HG03571 (cell line): ENCODE measurements at regions not wholly inside any gene's neighbourhood (a gene's known extent, or its start where the extent isn't known, plus 50 kb on each side); places are given as distances from the start of the nearest gene placed in this dataset.

Experiments used
- ATAC-seq: cut with Tn5 transposase; IDR thresholded peaks from one replicate; pipeline ENCODE4 v1.9.1; 2021; ENCODE audit not compliant: unreplicated experiment

- ATAC-seq, result no peak
These were observed 175.8 kb upstream of the RALGAPA2 start for GRCh38 chr20:20888266-20888656.

DNA sequence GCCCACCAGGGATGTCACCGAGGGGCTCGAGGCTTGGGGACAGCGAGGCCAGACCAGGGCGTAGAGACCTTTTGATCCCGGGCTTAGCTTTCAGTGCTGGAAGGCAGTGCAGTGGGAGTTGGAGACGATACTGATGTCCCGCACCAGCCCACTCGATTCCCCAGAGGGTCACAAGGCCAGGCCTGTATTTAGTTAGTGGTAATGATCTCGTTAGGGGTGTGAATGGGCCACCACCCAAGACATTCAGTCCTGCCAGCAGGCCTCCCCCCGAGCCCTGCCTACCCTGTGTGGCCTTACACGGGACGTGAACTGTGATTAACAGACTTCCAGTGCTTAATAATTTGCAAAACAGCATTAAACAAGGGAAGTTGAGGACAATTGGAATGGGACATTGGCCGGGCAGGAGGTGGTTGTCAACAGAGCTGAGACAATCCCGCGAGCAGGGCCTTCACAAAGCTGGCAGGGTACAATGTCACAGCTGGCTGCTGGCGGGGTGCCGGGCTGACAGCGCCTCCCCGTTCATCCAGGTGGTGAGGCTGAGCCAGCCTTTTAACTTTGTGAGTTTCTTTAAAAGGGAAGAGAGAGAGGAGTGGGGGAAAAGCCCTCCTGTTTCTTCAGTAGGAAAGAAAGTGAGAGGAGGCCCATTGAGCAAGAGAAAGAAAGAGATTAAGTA lies 175.3 kb upstream of the RALGAPA2 start:
- no peak for ATAC-seq

DNA sequence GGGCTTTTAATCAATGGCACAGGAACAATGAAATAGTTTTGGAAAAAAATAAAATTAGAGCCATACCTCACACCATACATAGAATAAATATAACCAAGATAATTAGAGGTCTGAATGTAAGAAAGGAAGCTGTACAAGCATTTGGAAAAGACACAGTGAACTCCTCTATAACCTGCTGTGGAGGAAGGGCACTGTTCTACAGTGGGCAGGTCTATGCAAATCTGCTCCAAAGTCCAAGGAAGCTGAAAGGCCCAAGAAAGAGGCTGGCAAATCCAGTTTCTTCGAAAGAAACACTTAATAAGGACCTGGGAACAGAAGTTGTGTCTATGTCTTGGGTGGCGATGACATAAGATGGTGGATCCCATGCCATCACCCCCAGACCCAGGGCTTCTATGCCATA lies 169.4 kb upstream of the RALGAPA2 start:
- no peak for ATAC-seq

GRCh38 chr20:20877079-20877478 lies 164.6 kb upstream of the RALGAPA2 start:
- ATAC-seq, result no peak

DNA sequence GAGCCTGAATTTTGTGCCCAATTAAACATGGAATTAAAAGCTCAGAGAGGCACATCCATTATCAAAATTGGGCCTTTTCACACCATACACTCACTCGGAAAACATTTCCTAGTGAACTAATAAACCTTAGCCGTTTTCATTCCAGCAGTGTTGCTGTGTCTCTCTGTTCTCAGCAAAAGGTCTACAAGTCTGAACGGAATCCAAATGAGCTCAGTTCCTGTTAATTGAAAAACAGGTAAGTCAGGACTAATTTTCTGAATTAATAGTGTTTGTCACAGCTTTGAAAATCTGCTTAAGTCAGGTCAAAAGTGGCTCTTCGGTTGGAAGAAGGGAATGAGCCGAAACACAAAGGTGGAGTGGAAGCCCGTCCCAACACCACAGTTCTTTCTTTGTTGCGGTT lies 163.3 kb upstream of the RALGAPA2 start:
- no peak for ATAC-seq

DNA sequence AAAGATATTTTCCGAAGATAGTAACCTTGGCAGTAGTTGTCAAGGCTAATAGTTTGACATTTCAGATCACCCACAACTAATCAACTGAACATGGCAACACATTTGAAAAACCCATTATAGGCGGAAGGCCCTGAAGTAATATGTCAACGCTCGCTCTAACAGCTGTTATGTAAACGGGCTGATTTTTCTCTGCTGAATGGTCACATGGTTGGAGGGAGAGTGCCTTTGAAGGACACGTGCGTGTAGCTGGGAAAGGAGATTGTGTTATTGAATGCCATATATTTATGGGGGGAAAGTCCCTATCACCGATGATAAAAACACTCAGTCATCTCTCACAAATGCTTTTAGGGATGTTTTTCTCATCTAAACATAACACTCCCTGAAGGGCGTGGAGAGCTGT lies 160.0 kb upstream of the RALGAPA2 start:
- no peak for ATAC-seq

GRCh38 chr20:20869161-20869775 lies 156.8 kb upstream of the RALGAPA2 start:
- ATAC-seq, result no peak

- no peak for ATAC-seq
These were observed 152.1 kb upstream of the RALGAPA2 start for GRCh38 chr20:20864351-20865096.

- ATAC-seq, result peak; percentile 86
These were observed 147.8 kb upstream of the RALGAPA2 start for GRCh38 chr20:20860078-20860806.

GRCh38 chr20:20859510-20859909 lies 147.1 kb upstream of the RALGAPA2 start:
- ATAC-seq, result no peak

GRCh38 chr20:20856956-20857355 lies 144.5 kb upstream of the RALGAPA2 start:
- no peak for ATAC-seq

GRCh38 chr20:20856306-20856705 lies 143.9 kb upstream of the RALGAPA2 start:
- no peak for ATAC-seq

GRCh38 chr20:20851385-20851784 lies 138.9 kb upstream of the RALGAPA2 start:
- no peak for ATAC-seq

DNA sequence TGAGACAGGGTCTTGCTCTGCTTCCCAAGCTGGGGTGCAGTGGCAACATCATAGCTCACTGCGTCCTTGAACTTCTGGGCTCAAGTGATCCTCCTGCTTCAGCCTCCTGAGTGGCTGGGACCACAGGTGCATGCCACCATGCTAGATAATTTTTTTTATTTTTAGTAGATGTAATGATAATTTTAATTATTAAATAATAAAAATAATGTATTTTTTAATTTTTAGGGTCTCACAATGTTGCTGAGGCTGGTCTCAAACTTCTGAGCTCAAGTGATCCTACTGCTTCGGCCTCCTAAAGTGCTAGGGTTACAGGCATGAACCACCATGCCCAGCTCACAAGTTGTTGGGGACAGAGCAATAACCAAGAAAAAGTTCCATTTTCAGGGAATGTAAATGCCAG lies 138.0 kb upstream of the RALGAPA2 start:
- no peak for ATAC-seq

GRCh38 chr20:20849161-20849560 lies 136.7 kb upstream of the RALGAPA2 start:
- ATAC-seq, result no peak

- no peak for ATAC-seq
These were observed 135.4 kb upstream of the RALGAPA2 start for GRCh38 chr20:20847814-20848213.

- no peak for ATAC-seq
These were observed 131.5 kb upstream of the RALGAPA2 start for GRCh38 chr20:20843982-20844381.

GRCh38 chr20:20839771-20840170 lies 127.3 kb upstream of the RALGAPA2 start:
- no peak for ATAC-seq

DNA sequence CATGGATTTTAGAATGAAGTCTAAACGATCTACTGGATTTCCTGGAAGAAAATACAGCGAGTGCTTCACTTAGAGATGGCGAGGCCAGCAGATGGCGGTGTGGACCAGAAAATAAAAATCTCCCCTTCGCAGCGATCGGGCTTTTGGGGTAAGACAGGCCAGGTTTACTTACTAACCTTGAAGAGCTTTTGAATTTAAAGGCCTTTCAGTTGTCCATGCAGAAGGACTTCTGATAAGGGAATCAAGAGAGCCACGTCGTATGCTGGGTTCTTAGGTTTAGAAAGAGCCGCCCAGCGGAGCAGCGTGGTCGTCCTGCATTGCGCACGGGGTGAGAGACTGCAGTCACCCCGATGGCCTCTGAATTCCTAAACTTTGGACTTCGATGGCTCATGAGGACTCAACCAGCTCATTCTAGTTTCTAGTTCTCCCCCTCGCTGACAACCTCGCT lies 125.2 kb upstream of the RALGAPA2 start:
- ATAC-seq, result no peak

- ATAC-seq, result no peak
These were observed 124.4 kb upstream of the RALGAPA2 start for GRCh38 chr20:20836836-20837235.

DNA sequence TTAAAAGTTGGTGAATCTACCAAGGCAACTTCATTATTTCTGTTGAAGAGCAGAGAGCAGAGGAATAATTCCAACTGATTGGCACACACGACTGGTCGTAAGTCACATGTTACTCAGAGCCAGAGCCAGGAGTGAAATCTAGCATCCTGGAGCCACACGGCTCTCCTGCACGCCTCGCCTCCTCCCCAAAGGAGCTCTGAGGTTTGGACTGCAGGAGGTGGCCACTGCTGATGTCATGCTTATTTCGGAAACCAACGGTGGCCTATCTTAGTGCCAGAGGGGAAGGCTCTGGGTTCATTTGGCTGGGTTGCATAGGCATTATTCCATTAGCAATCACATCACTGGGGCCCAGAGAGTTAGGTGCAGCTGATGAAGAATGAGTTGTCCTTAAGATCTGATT lies 123.5 kb upstream of the RALGAPA2 start:
- ATAC-seq, result no peak

DNA sequence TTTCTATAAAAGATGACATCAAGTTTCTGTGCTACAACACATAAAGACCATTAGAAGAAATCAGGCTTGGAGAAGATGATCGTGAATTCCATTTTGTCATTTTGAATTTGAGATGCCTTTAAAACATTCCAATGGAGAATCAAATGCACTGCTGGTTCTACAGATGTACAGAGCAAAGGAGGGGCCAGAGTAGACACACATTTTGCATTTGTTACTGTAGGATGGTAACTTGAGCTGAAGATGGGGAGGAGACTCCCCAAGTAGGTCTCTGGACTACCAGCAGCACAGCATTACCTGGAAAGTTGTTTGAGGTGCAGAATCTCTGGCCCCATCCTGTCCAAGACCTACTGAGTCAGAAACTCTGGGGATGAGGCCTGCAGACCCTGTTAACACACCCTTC lies 121.6 kb upstream of the RALGAPA2 start:
- ATAC-seq, result no peak
